ENCODE measurements at regions not wholly inside any gene's neighbourhood (a gene's known extent, or its start where the extent isn't known, plus 50 kb on each side); places are given as distances from the start of the nearest gene placed in this dataset.

DNA sequence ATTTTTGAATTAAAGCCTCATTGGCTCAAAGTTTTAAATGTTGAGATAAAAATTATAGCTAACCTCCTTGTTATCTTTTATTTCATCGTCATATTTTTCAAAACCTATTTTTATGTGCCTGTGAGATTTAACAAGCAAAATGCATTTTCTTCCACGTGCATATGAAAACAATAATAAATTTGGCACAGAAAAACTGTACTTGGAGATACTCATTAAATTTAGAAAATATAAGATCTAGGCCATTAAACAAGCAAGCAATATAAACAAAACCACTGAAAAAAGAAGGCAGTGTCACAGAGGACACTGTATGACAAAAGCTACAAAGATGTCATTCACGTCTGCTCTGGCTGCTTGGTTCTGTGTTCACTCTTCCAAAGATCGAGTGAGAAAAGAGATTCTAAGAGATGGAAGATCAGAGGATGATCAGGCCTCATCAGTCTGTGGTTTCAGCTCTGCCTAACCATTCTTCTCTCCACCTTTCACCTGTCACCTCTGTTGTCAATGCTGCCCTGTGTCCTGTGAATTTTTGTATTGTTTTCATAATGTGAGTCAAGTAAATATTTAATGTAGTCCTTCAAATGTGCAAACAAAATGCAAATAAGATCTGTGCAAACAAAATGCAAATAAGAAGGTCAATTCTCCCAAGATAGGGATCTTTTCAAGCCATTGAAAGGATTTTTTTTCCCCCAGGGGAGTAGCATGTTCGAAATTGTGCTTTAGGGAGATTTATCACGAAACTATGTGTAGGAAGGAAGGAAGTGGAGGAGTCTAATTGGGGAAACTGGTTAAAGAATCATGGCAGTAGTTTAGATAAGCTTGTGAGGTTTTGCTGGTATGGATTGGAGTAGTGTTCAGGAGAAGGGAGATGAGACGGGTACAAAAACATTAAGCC, 138.7 kb upstream of the RBMS1 start:
- Mint-ChIP-seq H3K9me3 (peaks cover 11% of the 10 kb centered on the region), H3K4me3 (no peak overlapping the region), H3K36me3 (peaks cover 7% of the 10 kb centered on the region; the same call in 1 of the 2 replicates), H3K27me3 (ENCODE audit: low read depth) (peaks cover 5% of the 10 kb centered on the region), H3K27ac (no peak overlapping the region), H3K4me1 (peaks cover 26% of the 10 kb centered on the region)
- ATAC-seq = no peak
- ChIA-PET CTCF (no interaction called here), POLR2A (no interaction called here)
- no peak for DNase-seq (ENCODE audit: low spot score)
- TF ChIP-seq ZBTB21 (CRISPR knock-in tag; IDR thresholded peaks at IDR 0.05; ENCODE audit: borderline replicate concordance) = no peak
- TF ChIP-seq ZNF263 (CRISPR knock-in tag; IDR thresholded peaks at IDR 0.05; ENCODE audit: low read depth) = no peak
- TF ChIP-seq, protein P1, sequence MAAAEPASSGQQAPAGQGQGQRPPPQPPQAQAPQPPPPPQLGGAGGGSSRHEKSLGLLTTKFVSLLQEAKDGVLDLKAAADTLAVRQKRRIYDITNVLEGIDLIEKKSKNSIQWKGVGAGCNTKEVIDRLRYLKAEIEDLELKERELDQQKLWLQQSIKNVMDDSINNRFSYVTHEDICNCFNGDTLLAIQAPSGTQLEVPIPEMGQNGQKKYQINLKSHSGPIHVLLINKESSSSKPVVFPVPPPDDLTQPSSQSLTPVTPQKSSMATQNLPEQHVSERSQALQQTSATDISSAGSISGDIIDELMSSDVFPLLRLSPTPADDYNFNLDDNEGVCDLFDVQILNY (CRISPR knock-in tag; IDR thresholded peaks at IDR 0.05) = no peak
- no peak for TF ChIP-seq ZNF317 (CRISPR knock-in tag; IDR thresholded peaks at IDR 0.05; ENCODE audit: borderline replicate concordance, low read depth)
- no peak for TF ChIP-seq PRRX2 (CRISPR knock-in tag; IDR thresholded peaks at IDR 0.05)
- TF ChIP-seq, protein P2, sequence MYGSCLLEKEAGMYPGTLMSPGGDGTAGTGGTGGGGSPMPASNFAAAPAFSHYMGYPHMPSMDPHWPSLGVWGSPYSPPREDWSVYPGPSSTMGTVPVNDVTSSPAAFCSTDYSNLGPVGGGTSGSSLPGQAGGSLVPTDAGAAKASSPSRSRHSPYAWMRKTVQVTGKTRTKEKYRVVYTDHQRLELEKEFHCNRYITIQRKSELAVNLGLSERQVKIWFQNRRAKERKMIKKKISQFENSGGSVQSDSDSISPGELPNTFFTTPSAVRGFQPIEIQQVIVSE (CRISPR knock-in tag; IDR thresholded peaks at IDR 0.05; ENCODE audit: borderline replicate concordance) = no peak

DNA sequence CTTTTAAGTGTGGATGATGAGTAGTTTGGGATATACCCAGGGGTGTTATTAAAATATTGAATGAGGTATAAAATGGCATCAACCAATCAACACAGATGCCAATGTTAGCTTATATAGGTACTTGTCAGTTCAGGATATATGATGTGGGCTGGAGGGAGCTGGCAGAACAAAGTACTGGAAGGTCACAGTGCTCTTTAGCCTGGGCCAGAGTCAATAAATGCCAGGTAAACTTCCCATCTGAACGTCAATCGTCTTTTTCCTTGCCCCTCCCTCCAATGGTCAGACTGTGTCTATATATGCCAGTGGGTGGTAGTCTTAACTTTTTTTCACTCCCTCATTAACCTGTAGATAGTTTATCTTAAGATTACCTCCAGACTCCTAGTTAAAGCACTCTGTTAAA, 140.8 kb upstream of the RBMS1 start:
- Mint-ChIP-seq H3K4me3 (no peak overlapping the region), H3K27me3 (ENCODE audit: low read depth) (peaks cover 5% of the 10 kb centered on the region), H3K36me3 (peaks cover 9% of the 10 kb centered on the region), H3K4me1 (peaks cover 19% of the 10 kb centered on the region), H3K27ac (no peak overlapping the region), H3K9me3 (peaks cover 24% of the 10 kb centered on the region)
- DNase-seq (ENCODE audit: low spot score) = no peak
- POLR2A ChIA-PET = interaction anchor here (0.7 kb wide), 1 partner anchor 310 kb away, joined by 3 read pairs; no protein-coding TSS in a partner anchor
- no peak for ATAC-seq
- CTCF ChIA-PET = no interaction called here
- TF ChIP-seq NR1H2 (CRISPR knock-in tag; IDR thresholded peaks at IDR 0.05) = no peak

DNA sequence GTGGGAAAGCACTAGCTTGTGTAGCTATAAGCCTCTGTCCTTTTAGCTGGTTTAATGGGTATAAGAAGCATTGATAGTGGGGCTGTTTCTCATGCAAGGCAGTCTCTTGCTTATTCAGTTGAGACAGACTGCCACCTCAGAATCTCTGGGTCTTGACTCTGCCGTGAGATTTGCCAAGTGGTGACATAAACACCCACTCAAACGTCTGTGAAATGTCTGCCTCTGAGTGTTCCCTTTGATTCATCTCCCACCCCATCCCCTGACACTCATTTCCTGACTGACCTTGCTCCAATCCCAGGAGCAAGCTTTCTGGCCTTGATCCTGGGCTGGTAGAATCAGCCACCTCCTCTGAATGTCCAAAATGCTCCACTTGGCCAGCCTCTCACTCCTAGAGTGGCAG, 141.9 kb upstream of the RBMS1 start:
- H3K4me3 Mint-ChIP-seq = no peak overlapping the region
- ATAC-seq = no peak
- H3K9me3 Mint-ChIP-seq = peaks cover 32% of the 10 kb centered on the region
- no peak for DNase-seq (ENCODE audit: low spot score)
- ChIA-PET CTCF (no interaction called here), POLR2A (no interaction called here)
- TF ChIP-seq ESRRA (CRISPR knock-in tag; IDR thresholded peaks at IDR 0.05; ENCODE audit: borderline replicate concordance) = no peak
- TF ChIP-seq, protein P3, sequence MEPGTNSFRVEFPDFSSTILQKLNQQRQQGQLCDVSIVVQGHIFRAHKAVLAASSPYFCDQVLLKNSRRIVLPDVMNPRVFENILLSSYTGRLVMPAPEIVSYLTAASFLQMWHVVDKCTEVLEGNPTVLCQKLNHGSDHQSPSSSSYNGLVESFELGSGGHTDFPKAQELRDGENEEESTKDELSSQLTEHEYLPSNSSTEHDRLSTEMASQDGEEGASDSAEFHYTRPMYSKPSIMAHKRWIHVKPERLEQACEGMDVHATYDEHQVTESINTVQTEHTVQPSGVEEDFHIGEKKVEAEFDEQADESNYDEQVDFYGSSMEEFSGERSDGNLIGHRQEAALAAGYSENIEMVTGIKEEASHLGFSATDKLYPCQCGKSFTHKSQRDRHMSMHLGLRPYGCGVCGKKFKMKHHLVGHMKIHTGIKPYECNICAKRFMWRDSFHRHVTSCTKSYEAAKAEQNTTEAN (CRISPR knock-in tag; IDR thresholded peaks at IDR 0.05) = no peak
- TF ChIP-seq, protein P4, sequence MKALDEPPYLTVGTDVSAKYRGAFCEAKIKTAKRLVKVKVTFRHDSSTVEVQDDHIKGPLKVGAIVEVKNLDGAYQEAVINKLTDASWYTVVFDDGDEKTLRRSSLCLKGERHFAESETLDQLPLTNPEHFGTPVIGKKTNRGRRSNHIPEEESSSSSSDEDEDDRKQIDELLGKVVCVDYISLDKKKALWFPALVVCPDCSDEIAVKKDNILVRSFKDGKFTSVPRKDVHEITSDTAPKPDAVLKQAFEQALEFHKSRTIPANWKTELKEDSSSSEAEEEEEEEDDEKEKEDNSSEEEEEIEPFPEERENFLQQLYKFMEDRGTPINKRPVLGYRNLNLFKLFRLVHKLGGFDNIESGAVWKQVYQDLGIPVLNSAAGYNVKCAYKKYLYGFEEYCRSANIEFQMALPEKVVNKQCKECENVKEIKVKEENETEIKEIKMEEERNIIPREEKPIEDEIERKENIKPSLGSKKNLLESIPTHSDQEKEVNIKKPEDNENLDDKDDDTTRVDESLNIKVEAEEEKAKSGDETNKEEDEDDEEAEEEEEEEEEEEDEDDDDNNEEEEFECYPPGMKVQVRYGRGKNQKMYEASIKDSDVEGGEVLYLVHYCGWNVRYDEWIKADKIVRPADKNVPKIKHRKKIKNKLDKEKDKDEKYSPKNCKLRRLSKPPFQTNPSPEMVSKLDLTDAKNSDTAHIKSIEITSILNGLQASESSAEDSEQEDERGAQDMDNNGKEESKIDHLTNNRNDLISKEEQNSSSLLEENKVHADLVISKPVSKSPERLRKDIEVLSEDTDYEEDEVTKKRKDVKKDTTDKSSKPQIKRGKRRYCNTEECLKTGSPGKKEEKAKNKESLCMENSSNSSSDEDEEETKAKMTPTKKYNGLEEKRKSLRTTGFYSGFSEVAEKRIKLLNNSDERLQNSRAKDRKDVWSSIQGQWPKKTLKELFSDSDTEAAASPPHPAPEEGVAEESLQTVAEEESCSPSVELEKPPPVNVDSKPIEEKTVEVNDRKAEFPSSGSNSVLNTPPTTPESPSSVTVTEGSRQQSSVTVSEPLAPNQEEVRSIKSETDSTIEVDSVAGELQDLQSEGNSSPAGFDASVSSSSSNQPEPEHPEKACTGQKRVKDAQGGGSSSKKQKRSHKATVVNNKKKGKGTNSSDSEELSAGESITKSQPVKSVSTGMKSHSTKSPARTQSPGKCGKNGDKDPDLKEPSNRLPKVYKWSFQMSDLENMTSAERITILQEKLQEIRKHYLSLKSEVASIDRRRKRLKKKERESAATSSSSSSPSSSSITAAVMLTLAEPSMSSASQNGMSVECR (CRISPR knock-in tag; IDR thresholded peaks at IDR 0.05; ENCODE audit: borderline replicate concordance) = no peak
- no peak for TF ChIP-seq ATF1 (CRISPR knock-in tag; IDR thresholded peaks at IDR 0.05)
- no peak for TF ChIP-seq CREM (CRISPR knock-in tag; IDR thresholded peaks at IDR 0.05)
- TF ChIP-seq NR3C1 (CRISPR knock-in tag; conservative IDR thresholded peaks at IDR 0.05; ENCODE audit: low read depth) = no peak
- TF ChIP-seq TCF7 (CRISPR knock-in tag; IDR thresholded peaks at IDR 0.05; ENCODE audit: low read depth) = no peak
- TF ChIP-seq ZNF263 (CRISPR knock-in tag; IDR thresholded peaks at IDR 0.05; ENCODE audit: low read depth) = no peak
- TF ChIP-seq, protein P5, sequence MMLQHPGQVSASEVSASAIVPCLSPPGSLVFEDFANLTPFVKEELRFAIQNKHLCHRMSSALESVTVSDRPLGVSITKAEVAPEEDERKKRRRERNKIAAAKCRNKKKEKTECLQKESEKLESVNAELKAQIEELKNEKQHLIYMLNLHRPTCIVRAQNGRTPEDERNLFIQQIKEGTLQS (CRISPR knock-in tag; conservative IDR thresholded peaks at IDR 0.05) = no peak
- peaks cover 17% of the 10 kb centered on the region for H3K36me3 Mint-ChIP-seq
- peaks cover 19% of the 10 kb centered on the region for H3K4me1 Mint-ChIP-seq
- H3K27me3 Mint-ChIP-seq (ENCODE audit: low read depth) = peaks cover 5% of the 10 kb centered on the region
- H3K27ac Mint-ChIP-seq = no peak overlapping the region
